ENCODE measurements at regions not wholly inside any gene's neighbourhood (a gene's known extent, or its start where the extent isn't known, plus 50 kb on each side); places are given as distances from the start of the nearest gene placed in this dataset.
"Not testable (repeated sequence)": the region's sequence is repeated elsewhere in the genome, so short reads cannot be mapped to it uniquely, and the experiment has no call there.

- DNase-seq: no peak
Observed at GRCh38 chr9:18037981-18038380, 436.0 kb upstream of the ADAMTSL1 start.

- no peak for DNase-seq
Observed at GRCh38 chr9:18040327-18040726, 433.6 kb upstream of the ADAMTSL1 start.

GRCh38 chr9:18043978-18044377 is 430.0 kb upstream of the ADAMTSL1 start:
- no peak for DNase-seq

GRCh38 chr9:18045326-18045725 is 428.6 kb upstream of the ADAMTSL1 start:
- no peak for DNase-seq

- no peak for DNase-seq
Observed at GRCh38 chr9:18046068-18046467, 427.9 kb upstream of the ADAMTSL1 start.

- DNase-seq: no peak
Observed at GRCh38 chr9:18051638-18052037, 422.3 kb upstream of the ADAMTSL1 start.

- no peak for DNase-seq
Observed at GRCh38 chr9:18052060-18052459, 421.9 kb upstream of the ADAMTSL1 start.

- DNase-seq: no peak
Observed at GRCh38 chr9:18056269-18056992, 417.5 kb upstream of the ADAMTSL1 start.

GRCh38 chr9:18056993-18057369 is 417.0 kb upstream of the ADAMTSL1 start:
- no peak for DNase-seq

- DNase-seq: no peak
Observed at GRCh38 chr9:18058564-18059442, 415.1 kb upstream of the ADAMTSL1 start.

- DNase-seq: no peak
Observed at GRCh38 chr9:18059447-18059846, 414.5 kb upstream of the ADAMTSL1 start.

GRCh38 chr9:18060269-18060934 is 413.6 kb upstream of the ADAMTSL1 start:
- DNase-seq: no peak

- no peak for DNase-seq
Observed at GRCh38 chr9:18061332-18061731, 412.6 kb upstream of the ADAMTSL1 start.

- peak; percentile 12 for DNase-seq
Observed at GRCh38 chr9:18061856-18062255, 412.1 kb upstream of the ADAMTSL1 start.

GRCh38 chr9:18063856-18064390 is 410.0 kb upstream of the ADAMTSL1 start:
- DNase-seq: no peak

GRCh38 chr9:18066608-18067007 is 407.3 kb upstream of the ADAMTSL1 start:
- DNase-seq: not testable (repeated sequence)

- DNase-seq: no peak
Observed at GRCh38 chr9:18067548-18068120, 406.3 kb upstream of the ADAMTSL1 start.

- DNase-seq: no peak
Observed at GRCh38 chr9:18068900-18069299, 405.1 kb upstream of the ADAMTSL1 start.

GRCh38 chr9:18071651-18072060 is 402.3 kb upstream of the ADAMTSL1 start:
- no peak for DNase-seq

GRCh38 chr9:18073002-18073401 is 401.0 kb upstream of the ADAMTSL1 start:
- DNase-seq: no peak

GRCh38 chr9:18074041-18074440 is 399.9 kb upstream of the ADAMTSL1 start:
- DNase-seq: no peak

GRCh38 chr9:18075253-18075952 is 398.6 kb upstream of the ADAMTSL1 start:
- DNase-seq: no peak
